D721Med (cell line): ENCODE measurements at regions not wholly inside any gene's neighbourhood (a gene's known extent, or its start where the extent isn't known, plus 50 kb on each side); places are given as distances from the start of the nearest gene placed in this dataset.

ENCODE experiments used
- DNase-seq: peaks from one replicate; pipeline ENCODE4 v3.0.0; 2011; ENCODE audit warnings: low spot score; ENCODE audit not compliant: insufficient read length
- FAIRE-seq: peaks from 2 replicates; lab custom pipeline; 2011; peaks lifted over from hg19 to GRCh38; lab: Jason Lieb, UNC
- CTCF ChIP-seq: IDR thresholded peaks from 2 replicates; pipeline ENCODE4 v1.5.1; 2012; ENCODE audit warnings: mild to moderate bottlenecking, control low read depth; ENCODE audit not compliant: insufficient read depth; ENCODE audit errors: missing control alignments

GRCh38 chr3:102676424-102676823, 241.6 kb downstream of the ZPLD1 start:
- no peak for FAIRE-seq

GRCh38 chr3:102682741-102683140, 247.9 kb downstream of the ZPLD1 start:
- FAIRE-seq (no peak), DNase-seq (no peak)
- TF ChIP-seq CTCF = no peak

More at GRCh38 chr3:102676424-102676823, 241.6 kb downstream of the ZPLD1 start:
- no peak for TF ChIP-seq CTCF
- no peak for DNase-seq

- FAIRE-seq (no peak), DNase-seq (no peak)
- TF ChIP-seq CTCF = no peak
Measured at GRCh38 chr3:102686792-102687191, 252.0 kb downstream of the ZPLD1 start.

DNA sequence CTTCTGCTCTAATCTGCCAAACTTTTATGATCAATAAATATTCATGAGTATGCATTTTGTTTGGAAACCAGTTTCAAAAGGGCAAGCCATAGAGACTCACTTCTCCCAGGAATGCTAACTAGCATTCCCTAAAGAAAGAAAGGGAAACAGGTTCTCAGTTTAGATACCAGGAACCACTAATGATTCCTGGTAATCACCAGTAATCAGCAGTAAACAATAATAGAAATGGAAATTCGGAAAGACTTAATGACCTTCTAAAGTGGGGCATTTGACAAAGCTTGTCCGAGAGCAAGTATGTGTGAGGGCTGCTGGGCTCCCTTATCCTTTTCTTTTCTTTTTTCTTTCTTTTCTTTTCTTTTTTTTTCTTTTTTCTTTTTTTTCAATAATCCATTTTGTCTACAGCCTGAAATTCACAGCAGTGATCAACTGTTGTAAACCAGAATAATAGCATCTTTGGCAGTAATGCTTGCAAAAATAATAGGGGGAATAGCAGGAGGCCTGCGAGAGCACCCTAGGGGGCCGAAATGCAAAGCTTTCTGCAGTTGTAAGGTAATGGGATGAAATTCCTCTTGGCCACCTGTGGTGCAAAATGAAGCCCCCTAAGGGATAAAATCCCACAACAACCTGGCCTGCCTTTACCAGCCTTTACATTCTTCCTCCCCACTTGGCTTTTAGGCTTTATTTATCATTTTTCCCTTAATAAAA, 253.2 kb downstream of the ZPLD1 start:
- DNase-seq (no peak), FAIRE-seq (no peak)
- TF ChIP-seq CTCF = no peak

- FAIRE-seq = no peak
- no peak for TF ChIP-seq CTCF
- no peak for DNase-seq
Measured at GRCh38 chr3:102688556-102688930, 253.7 kb downstream of the ZPLD1 start.

- no peak for DNase-seq
- TF ChIP-seq CTCF = no peak
- FAIRE-seq = no peak
Measured at GRCh38 chr3:102691507-102691906, 256.7 kb downstream of the ZPLD1 start.

DNA sequence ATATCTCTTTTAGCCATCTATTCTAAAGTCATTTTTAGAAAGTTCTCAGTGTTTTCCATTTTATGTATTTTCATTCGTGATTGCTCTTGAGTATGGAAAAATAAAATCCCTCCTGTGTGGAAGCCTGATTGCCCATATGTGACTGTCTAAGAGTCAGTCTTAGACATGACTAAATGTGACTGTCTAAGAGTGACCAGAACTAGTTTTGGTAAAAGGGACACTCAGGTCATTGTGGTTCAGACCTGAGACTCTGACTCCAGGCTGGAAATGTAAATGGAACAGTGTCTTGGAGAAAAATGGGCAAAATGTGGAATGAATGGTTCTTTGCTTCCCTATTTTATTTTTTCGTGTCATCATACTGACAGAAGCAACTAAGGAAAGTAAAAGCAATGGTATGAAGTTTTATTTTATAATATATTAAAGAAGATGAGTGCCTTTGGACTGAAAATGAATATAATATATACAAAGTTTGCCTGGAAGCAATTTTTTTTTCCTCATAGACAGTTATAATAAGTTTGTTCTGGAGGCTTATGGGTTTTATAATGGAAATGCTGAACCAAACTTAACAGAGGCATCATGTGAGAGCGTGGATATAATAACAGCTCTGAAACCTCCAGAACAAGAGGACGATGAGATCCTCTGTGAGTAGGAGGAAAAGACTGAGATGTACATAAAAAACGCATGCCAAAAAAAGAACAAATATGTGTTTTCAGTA, 264.4 kb downstream of the ZPLD1 start:
- FAIRE-seq (no peak), DNase-seq (no peak)
- no peak for TF ChIP-seq CTCF
